Uterus (tissue), 3 donors: ENCODE measurements at regions not wholly inside any gene's neighbourhood (a gene's known extent, or its start where the extent isn't known, plus 50 kb on each side); places are given as distances from the start of the nearest gene placed in this dataset.

ENCODE experiments used
- DNase-seq, 2 donors: peaks; one replicate each; pipeline ENCODE4 v3.0.0-alpha.2; 2019 to 2020
- H3K27ac ChIP-seq, 2 donors: fragments of 200-600 bp; sonication (generic); 1 replicate in 1 of 2; 2 replicates in 1 of 2; pipeline ENCODE4 v1.5.1; 2016 to 2018
- H3K27me3 ChIP-seq, 2 donors: fragments of 200-600 bp; sonication (generic); one replicate each; pipeline ENCODE4 v1.5.1; 2018 to 2019; ENCODE audit warnings: control low read depth in 1 of 2
- H3K36me3 ChIP-seq, 2 donors: fragments of 200-600 bp; sonication (generic); one replicate each; pipeline ENCODE4 v1.5.1; 2019; ENCODE audit warnings: control low read depth in 1 of 2
- H3K4me1 ChIP-seq, 2 donors: fragments of 200-600 bp; sonication (generic); one replicate each; pipeline ENCODE4 v1.5.1; 2018 to 2019; ENCODE audit warnings: control low read depth in 1 of 2
- H3K4me3 ChIP-seq, 2 donors: fragments of 200-600 bp; sonication (generic); 1 replicate in 1 of 2; 2 replicates in 1 of 2; pipeline ENCODE4 v1.5.1; 2018 to 2019; ENCODE audit warnings: mild to moderate bottlenecking in 1 of 2
- H3K9me3 ChIP-seq, 2 donors: fragments of 200-600 bp; sonication (generic); one replicate each; pipeline ENCODE4 v1.5.1; 2019; ENCODE audit warnings: control low read depth in 1 of 2
- CTCF ChIP-seq, 4 experiments: fragments of 200-600 bp in 2 of 4; fragments of 450-650 bp in 2 of 4; sonication (generic) in 2 of 4; IDR thresholded peaks; one replicate each; pipeline ENCODE4 v1.5.1; 2016 to 2019; ENCODE audit warnings: antibody characterized with exemption in 4 of 4, mild to moderate bottlenecking in 2 of 4, moderate library complexity in 1 of 4
- POLR2A ChIP-seq, 2 donors: fragments of 450-650 bp; IDR thresholded peaks; one replicate each; pipeline ENCODE4 v1.6.1; 2016; ENCODE audit warnings: antibody characterized with exemption in 2 of 2, mild to moderate bottlenecking in 1 of 2, moderate library complexity in 1 of 2
- intact Hi-C: fragments of 100-400 bp; cut with DNase I; formaldehyde crosslinking; loops from one replicate; pipeline ENCODE4 v1.15.1; 2023; ENCODE audit warnings: low total_unique reads
- donor health status: DM: yes; HTN: yes; CAD: no.

GRCh38 chr2:161100211-161100895 lies 59.9 kb upstream of the TANK start:
- H3K4me3 ChIP-seq = no peak overlapping the region
- H3K27me3 ChIP-seq = no peaks in the 10 kb centered on the region
- H3K9me3 ChIP-seq = no peaks in the 10 kb centered on the region
- no peaks in the 10 kb centered on the region for H3K36me3 ChIP-seq
- no peak for DNase-seq
- no peak overlapping the region for H3K27ac ChIP-seq
- intact Hi-C loops = no loop called here
- TF ChIP-seq CTCF (IDR thresholded peaks at IDR 0.05) (no peak), POLR2A (IDR thresholded peaks at IDR 0.05) (no peak)
- H3K4me1 ChIP-seq = no peaks in the 10 kb centered on the region

GRCh38 chr2:161101406-161101805 lies 58.8 kb upstream of the TANK start:
- no peaks in the 10 kb centered on the region for H3K27me3 ChIP-seq
- no peak for DNase-seq
- no peak overlapping the region for H3K27ac ChIP-seq
- intact Hi-C loops = no loop called here
- H3K36me3 ChIP-seq = no peaks in the 10 kb centered on the region
- H3K9me3 ChIP-seq = no peaks in the 10 kb centered on the region
- TF ChIP-seq CTCF (IDR thresholded peaks at IDR 0.05) = no peak
- TF ChIP-seq POLR2A (IDR thresholded peaks at IDR 0.05) = no peak
- H3K4me3 ChIP-seq = no peak overlapping the region
- H3K4me1 ChIP-seq = no peaks in the 10 kb centered on the region

- Histone ChIP-seq H3K36me3 (no peaks in the 10 kb centered on the region), H3K4me3 (no peak overlapping the region), H3K27ac (no peak overlapping the region), H3K9me3 (no peaks in the 10 kb centered on the region), H3K27me3 (no peaks in the 10 kb centered on the region), H3K4me1 (no peaks in the 10 kb centered on the region)
- no peak for DNase-seq
- intact Hi-C loops = no loop called here
- no peak for TF ChIP-seq CTCF (IDR thresholded peaks at IDR 0.05)
- no peak for TF ChIP-seq POLR2A (IDR thresholded peaks at IDR 0.05)
Measured at GRCh38 chr2:161102770-161103450, 57.3 kb upstream of the TANK start.

- Histone ChIP-seq H3K27me3 (no peaks in the 10 kb centered on the region), H3K27ac (no peak overlapping the region), H3K4me1 (no peaks in the 10 kb centered on the region), H3K4me3 (no peak overlapping the region), H3K36me3 (no peaks in the 10 kb centered on the region), H3K9me3 (no peaks in the 10 kb centered on the region)
- TF ChIP-seq CTCF (IDR thresholded peaks at IDR 0.05) (no peak), POLR2A (IDR thresholded peaks at IDR 0.05) (no peak)
- intact Hi-C loops = no loop called here
- no peak for DNase-seq
Measured at GRCh38 chr2:161103451-161103831, 56.8 kb upstream of the TANK start.

- no peaks in the 10 kb centered on the region for H3K36me3 ChIP-seq
- no peak overlapping the region for H3K4me3 ChIP-seq
- intact Hi-C loops = no loop called here
- no peak for DNase-seq
- H3K4me1 ChIP-seq = no peaks in the 10 kb centered on the region
- no peaks in the 10 kb centered on the region for H3K27me3 ChIP-seq
- no peaks in the 10 kb centered on the region for H3K9me3 ChIP-seq
- TF ChIP-seq POLR2A (IDR thresholded peaks at IDR 0.05) (no peak), CTCF (IDR thresholded peaks at IDR 0.05) (no peak)
- H3K27ac ChIP-seq = no peak overlapping the region
Measured at GRCh38 chr2:161104054-161104553, 56.1 kb upstream of the TANK start.
